WTC11 (cell line): ENCODE measurements at regions not wholly inside any gene's neighbourhood (a gene's known extent, or its start where the extent isn't known, plus 50 kb on each side); places are given as distances from the start of the nearest gene placed in this dataset.

ENCODE experiments used
- ATAC-seq: fragments of 200-7000 bp; cut with Tn5 transposase; 2 replicates; pipeline ENCODE4 v1.10.0; 2021; ENCODE audit warnings: mild to moderate bottlenecking, moderate library complexity
- CTCF ChIA-PET: fragments of 300-600 bp; sonication (Branson Sonifier 250); formaldehyde crosslinking; loops from one replicate; lab custom pipeline; 2021; ENCODE audit warnings: antibody characterized with exemption; lab: Charles Lee
- POLR2A ChIA-PET: fragments of 350-600 bp; sonication (Branson Sonifier 250); formaldehyde crosslinking; loops from one replicate; lab custom pipeline; 2021; ENCODE audit warnings: antibody characterized with exemption; lab: Charles Lee
- DNase-seq: peaks from one replicate; pipeline ENCODE4 v3.0.0; 2021; ENCODE audit warnings: low spot score
- H3K27ac Mint-ChIP-seq: 2 replicates; pipeline ENCODE4 v1.8.0; 2021; ENCODE audit warnings: mixed read lengths
- H3K27me3 Mint-ChIP-seq: 2 replicates; pipeline ENCODE4 v1.8.0; 2021; ENCODE audit warnings: low read depth, mild to moderate bottlenecking, moderate library complexity, mixed read lengths
- H3K36me3 Mint-ChIP-seq: 2 replicates; pipeline ENCODE4 v1.8.0; 2021; ENCODE audit warnings: mixed read lengths
- H3K4me1 Mint-ChIP-seq: 2 replicates; pipeline ENCODE4 v1.8.0; 2022; ENCODE audit warnings: mixed read lengths
- H3K4me3 Mint-ChIP-seq: 2 replicates; pipeline ENCODE4 v1.8.0; 2021; ENCODE audit warnings: mild to moderate bottlenecking, moderate library complexity, mixed read lengths
- H3K9me3 Mint-ChIP-seq: 2 replicates; pipeline ENCODE4 v1.8.0; 2021; ENCODE audit warnings: mixed read lengths
- ATF1 ChIP-seq: sonication (generic); formaldehyde crosslinking; IDR thresholded peaks from 2 replicates; pipeline ENCODE4 v1.8.1; 2023; ENCODE audit warnings: mild to moderate bottlenecking, moderate library complexity, missing genetic modification reagents
- CBFB ChIP-seq: sonication (generic); formaldehyde crosslinking; IDR thresholded peaks from 2 replicates; pipeline ENCODE4 v1.8.1; 2022; ENCODE audit warnings: mild to moderate bottlenecking, low read depth, missing genetic modification reagents
- CREM ChIP-seq: sonication (generic); formaldehyde crosslinking; IDR thresholded peaks from 2 replicates; pipeline ENCODE4 v1.8.1; 2022; ENCODE audit warnings: mild to moderate bottlenecking, missing genetic modification reagents, moderate library complexity
- E2F1 ChIP-seq: sonication (generic); formaldehyde crosslinking; IDR thresholded peaks from 2 replicates; pipeline ENCODE4 v1.8.0; 2022; ENCODE audit warnings: mild to moderate bottlenecking, missing genetic modification reagents
- ELF4 ChIP-seq: sonication (generic); formaldehyde crosslinking; IDR thresholded peaks from 2 replicates; pipeline ENCODE4 v1.8.1; 2022; ENCODE audit warnings: low read depth, mild to moderate bottlenecking, moderate library complexity, missing genetic modification reagents
- FOXP1 ChIP-seq: sonication (generic); formaldehyde crosslinking; IDR thresholded peaks from 2 replicates; pipeline ENCODE4 v1.8.0; 2022; ENCODE audit warnings: missing genetic modification reagents, mild to moderate bottlenecking, moderate library complexity, borderline replicate concordance
- HMGA2 ChIP-seq: fragments of 250-450 bp; sonication (Bioruptor Pico); IDR thresholded peaks from 2 replicates; pipeline ENCODE4 v1.4.0; 2021; ENCODE audit warnings: mild to moderate bottlenecking, moderate library complexity
- IRF1 ChIP-seq: sonication (generic); formaldehyde crosslinking; IDR thresholded peaks from 2 replicates; pipeline ENCODE4 v1.8.0; 2023; ENCODE audit warnings: missing genetic modification reagents
- JAZF1 ChIP-seq: fragments of 250-450 bp; sonication (Bioruptor Pico); IDR thresholded peaks from 2 replicates; pipeline ENCODE4 v1.9.0; 2021; ENCODE audit warnings: moderate library complexity, mild to moderate bottlenecking, inconsistent platforms
- MYBL2 ChIP-seq: sonication (generic); formaldehyde crosslinking; IDR thresholded peaks from 2 replicates; pipeline ENCODE4 v1.8.1; 2023; ENCODE audit warnings: mild to moderate bottlenecking, moderate library complexity, missing genetic modification reagents
- PRDM15 ChIP-seq: sonication (generic); formaldehyde crosslinking; IDR thresholded peaks from 2 replicates; pipeline ENCODE4 v1.8.0; 2022; ENCODE audit warnings: missing genetic modification reagents
- TP53 ChIP-seq: sonication (generic); formaldehyde crosslinking; IDR thresholded peaks from 2 replicates; pipeline ENCODE4 v1.8.1; 2023; ENCODE audit warnings: mild to moderate bottlenecking, missing genetic modification reagents
- USF1 ChIP-seq: sonication (generic); formaldehyde crosslinking; IDR thresholded peaks from 2 replicates; pipeline ENCODE4 v1.8.0; 2022; ENCODE audit warnings: mild to moderate bottlenecking, missing genetic modification reagents
- ZNF219 ChIP-seq: sonication (generic); formaldehyde crosslinking; IDR thresholded peaks from 2 replicates; pipeline ENCODE4 v1.8.0; 2023; ENCODE audit warnings: missing genetic modification reagents, mild to moderate bottlenecking, borderline replicate concordance
- ZNF396 ChIP-seq: fragments of 250-450 bp; sonication (Bioruptor Pico); IDR thresholded peaks from 2 replicates; pipeline ENCODE4 v1.8.0; 2021; ENCODE audit warnings: mild to moderate bottlenecking, moderate library complexity, borderline replicate concordance
- ZNF532 ChIP-seq: fragments of 250-450 bp; sonication (Bioruptor Pico); IDR thresholded peaks from 2 replicates; pipeline ENCODE4 v1.9.0; 2021; ENCODE audit warnings: mild to moderate bottlenecking, borderline replicate concordance
- ZNF671 ChIP-seq: fragments of 250-450 bp; sonication (Bioruptor Pico); IDR thresholded peaks from 2 replicates; pipeline ENCODE4 v1.8.0; 2021; ENCODE audit warnings: mild to moderate bottlenecking
- TF ChIP-seq, protein P1 (sequence below): fragments of 250-450 bp; sonication (Bioruptor Pico); IDR thresholded peaks from 2 replicates; pipeline ENCODE4 v1.9.0; 2021; ENCODE audit warnings: mild to moderate bottlenecking
- TF ChIP-seq, protein P2 (sequence below): fragments of 250-450 bp; sonication (Bioruptor Pico); IDR thresholded peaks from 2 replicates; pipeline ENCODE4 v1.9.0; 2021; ENCODE audit warnings: mild to moderate bottlenecking

GRCh38 chr1:34315974-34316373 is 139.3 kb downstream of the C1orf94 start:
- H3K9me3 Mint-ChIP-seq = peaks cover 68% of the 10 kb centered on the region
- CTCF ChIA-PET = no interaction called here
- peaks cover 22% of the 10 kb centered on the region for H3K36me3 Mint-ChIP-seq

More at GRCh38 chr1:34315974-34316373, 139.3 kb downstream of the C1orf94 start:
- H3K4me3 Mint-ChIP-seq = no peak overlapping the region
- peaks cover 32% of the 10 kb centered on the region for H3K27me3 Mint-ChIP-seq
- DNase-seq (no peak), ATAC-seq (no peak)
- TF ChIP-seq USF1 (no peak), CBFB (no peak), IRF1 (CRISPR knock-in tag) (no peak), TP53 (no peak), HMGA2 (CRISPR knock-in tag) (no peak), ZNF396 (CRISPR knock-in tag) (no peak), ELF4 (CRISPR knock-in tag) (no peak), ATF1 (CRISPR knock-in tag) (no peak), ZNF671 (CRISPR knock-in tag) (no peak), MYBL2 (CRISPR knock-in tag) (no peak), ZNF532 (CRISPR knock-in tag) (no peak), E2F1 (CRISPR knock-in tag) (no peak), CREM (no peak), ZNF219 (CRISPR knock-in tag) (no peak), FOXP1 (no peak), JAZF1 (CRISPR knock-in tag) (no peak), PRDM15 (CRISPR knock-in tag) (no peak)
- TF ChIP-seq, protein P1, sequence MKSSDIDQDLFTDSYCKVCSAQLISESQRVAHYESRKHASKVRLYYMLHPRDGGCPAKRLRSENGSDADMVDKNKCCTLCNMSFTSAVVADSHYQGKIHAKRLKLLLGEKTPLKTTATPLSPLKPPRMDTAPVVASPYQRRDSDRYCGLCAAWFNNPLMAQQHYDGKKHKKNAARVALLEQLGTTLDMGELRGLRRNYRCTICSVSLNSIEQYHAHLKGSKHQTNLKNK (CRISPR knock-in tag) = no peak
- TF ChIP-seq, protein P2, sequence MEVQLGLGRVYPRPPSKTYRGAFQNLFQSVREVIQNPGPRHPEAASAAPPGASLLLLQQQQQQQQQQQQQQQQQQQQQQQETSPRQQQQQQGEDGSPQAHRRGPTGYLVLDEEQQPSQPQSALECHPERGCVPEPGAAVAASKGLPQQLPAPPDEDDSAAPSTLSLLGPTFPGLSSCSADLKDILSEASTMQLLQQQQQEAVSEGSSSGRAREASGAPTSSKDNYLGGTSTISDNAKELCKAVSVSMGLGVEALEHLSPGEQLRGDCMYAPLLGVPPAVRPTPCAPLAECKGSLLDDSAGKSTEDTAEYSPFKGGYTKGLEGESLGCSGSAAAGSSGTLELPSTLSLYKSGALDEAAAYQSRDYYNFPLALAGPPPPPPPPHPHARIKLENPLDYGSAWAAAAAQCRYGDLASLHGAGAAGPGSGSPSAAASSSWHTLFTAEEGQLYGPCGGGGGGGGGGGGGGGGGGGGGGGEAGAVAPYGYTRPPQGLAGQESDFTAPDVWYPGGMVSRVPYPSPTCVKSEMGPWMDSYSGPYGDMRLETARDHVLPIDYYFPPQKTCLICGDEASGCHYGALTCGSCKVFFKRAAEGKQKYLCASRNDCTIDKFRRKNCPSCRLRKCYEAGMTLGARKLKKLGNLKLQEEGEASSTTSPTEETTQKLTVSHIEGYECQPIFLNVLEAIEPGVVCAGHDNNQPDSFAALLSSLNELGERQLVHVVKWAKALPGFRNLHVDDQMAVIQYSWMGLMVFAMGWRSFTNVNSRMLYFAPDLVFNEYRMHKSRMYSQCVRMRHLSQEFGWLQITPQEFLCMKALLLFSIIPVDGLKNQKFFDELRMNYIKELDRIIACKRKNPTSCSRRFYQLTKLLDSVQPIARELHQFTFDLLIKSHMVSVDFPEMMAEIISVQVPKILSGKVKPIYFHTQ = no peak
- H3K27ac Mint-ChIP-seq = no peak overlapping the region
- H3K4me1 Mint-ChIP-seq = no peaks in the 10 kb centered on the region
- POLR2A ChIA-PET = no interaction called here
